Right atrium auricular region (tissue), 2 donors: ENCODE measurements at regions not wholly inside any gene's neighbourhood (a gene's known extent, or its start where the extent isn't known, plus 50 kb on each side); places are given as distances from the start of the nearest gene placed in this dataset.
A peak's percentile ranks its signal among the peaks of the same experiment; 100 is the strongest.
"Not testable (repeated sequence)": the region's sequence is repeated elsewhere in the genome, so short reads cannot be mapped to it uniquely, and the experiment has no call there.

ENCODE experiments used
- DNase-seq: peaks from one replicate; pipeline ENCODE4 v3.0.0-alpha.2; 2019; ENCODE audit warnings: low spot score
- H3K27ac ChIP-seq, 2 donors: fragments of 200-600 bp; sonication (generic); 1 replicate in 1 of 2; 2 replicates in 1 of 2; pipeline ENCODE4 v1.5.1; 2016 to 2019
- H3K27me3 ChIP-seq, 2 donors: fragments of 200-600 bp; sonication (generic); one replicate each; pipeline versions ENCODE4 v1.5.1 to v1.6.0; 2017 to 2019
- H3K36me3 ChIP-seq: fragments of 200-600 bp; sonication (generic); one replicate; pipeline ENCODE4 v1.5.1; 2016
- H3K4me1 ChIP-seq, 2 donors: fragments of 200-600 bp; sonication (generic); one replicate each; pipeline versions ENCODE4 v1.5.1 to v1.6.0; 2017 to 2019
- H3K4me3 ChIP-seq, 2 donors: fragments of 200-600 bp; sonication (generic); 1 replicate in 1 of 2; 2 replicates in 1 of 2; pipeline ENCODE4 v1.5.1; 2017 to 2019; ENCODE audit warnings: mild to moderate bottlenecking in 1 of 2, moderate library complexity in 1 of 2
- H3K9me3 ChIP-seq, 2 donors: fragments of 200-600 bp; sonication (generic); one replicate each; pipeline ENCODE4 v1.5.1; 2019
- CTCF ChIP-seq, 2 donors: fragments of 200-600 bp; sonication (generic); IDR thresholded peaks; one replicate each; pipeline ENCODE4 v1.5.1; 2019; ENCODE audit warnings: antibody characterized with exemption in 2 of 2

- no peaks in the 10 kb centered on the region for H3K36me3 ChIP-seq
- H3K4me3 ChIP-seq, result no peak overlapping the region
- no peaks in the 10 kb centered on the region for H3K27me3 ChIP-seq
- DNase-seq, result no peak
- peaks cover 11 to 100% of the 10 kb centered on the region in 2 donors for H3K9me3 ChIP-seq
- no peak overlapping the region for H3K27ac ChIP-seq
- no peaks in the 10 kb centered on the region for H3K4me1 ChIP-seq
- TF ChIP-seq CTCF (IDR thresholded peaks at IDR 0.05), result no peak
Measured at GRCh38 chr11:54927704-54928103, 221.1 kb downstream of the OR4A5 start.

- no peaks in the 10 kb centered on the region for H3K27me3 ChIP-seq
- no peaks in the 10 kb centered on the region for H3K36me3 ChIP-seq
- peaks cover 8 to 100% of the 10 kb centered on the region in 2 donors for H3K9me3 ChIP-seq
- H3K4me1 ChIP-seq, result no peaks in the 10 kb centered on the region
- DNase-seq, result peak; percentile 50
- H3K4me3 ChIP-seq, result no peak overlapping the region
- H3K27ac ChIP-seq, result no peak overlapping the region
- no peak for TF ChIP-seq CTCF (IDR thresholded peaks at IDR 0.05)
Measured at GRCh38 chr11:54930930-54931329, 224.3 kb downstream of the OR4A5 start.

- peaks cover 0 to 73% of the 10 kb centered on the region in 2 donors for H3K9me3 ChIP-seq
- DNase-seq, result no peak
- TF ChIP-seq CTCF (IDR thresholded peaks at IDR 0.05), result no peak
Measured at GRCh38 chr11:54944211-54944610, 237.6 kb downstream of the OR4A5 start.

GRCh38 chr11:54946424-54946823 is 239.8 kb downstream of the OR4A5 start:
- no peak overlapping the region for H3K27ac ChIP-seq
- no peak for TF ChIP-seq CTCF (IDR thresholded peaks at IDR 0.05)
- no peaks in the 10 kb centered on the region for H3K4me1 ChIP-seq
- peaks cover 0 to 51% of the 10 kb centered on the region in 2 donors for H3K9me3 ChIP-seq
- no peaks in the 10 kb centered on the region for H3K36me3 ChIP-seq
- no peaks in the 10 kb centered on the region for H3K27me3 ChIP-seq
- DNase-seq, result no peak
- H3K4me3 ChIP-seq, result no peak overlapping the region

More at GRCh38 chr11:54944211-54944610, 237.6 kb downstream of the OR4A5 start:
- Histone ChIP-seq H3K27ac (no peak overlapping the region), H3K27me3 (no peaks in the 10 kb centered on the region), H3K36me3 (no peaks in the 10 kb centered on the region), H3K4me1 (no peaks in the 10 kb centered on the region), H3K4me3 (no peak overlapping the region)

- H3K36me3 ChIP-seq, H3K27ac ChIP-seq, H3K4me3 ChIP-seq, DNase-seq, H3K27me3 ChIP-seq, H3K4me1 ChIP-seq: not testable (repeated sequence)
- H3K9me3 ChIP-seq, result peaks cover 0 to 43% of the 10 kb centered on the region in 2 donors
Measured at GRCh38 chr11:54947175-54947574, 240.5 kb downstream of the OR4A5 start.

- Histone ChIP-seq H3K9me3 (peaks cover 8 to 100% of the 10 kb centered on the region in 2 donors), H3K4me3 (no peak overlapping the region), H3K36me3 (no peaks in the 10 kb centered on the region), H3K4me1 (no peaks in the 10 kb centered on the region), H3K27ac (no peak overlapping the region), H3K27me3 (no peaks in the 10 kb centered on the region)
- TF ChIP-seq CTCF (IDR thresholded peaks at IDR 0.05), result no peak
- no peak for DNase-seq
Measured at GRCh38 chr11:54979375-54979774, 272.7 kb downstream of the OR4A5 start.
